ENCODE measurements at regions not wholly inside any gene's neighbourhood (a gene's known extent, or its start where the extent isn't known, plus 50 kb on each side); places are given as distances from the start of the nearest gene placed in this dataset.

- TF ChIP-seq CTCF (conservative IDR thresholded peaks at IDR 0.05; ENCODE audit: low read depth, low read length) (no peak), EZH2 (IDR thresholded peaks at IDR 0.05; ENCODE audit: borderline replicate concordance, low read depth, low read length, poor library complexity, severe bottlenecking) (no peak)
These were observed 1238.0 kb downstream of the PCDH17 start for GRCh38 chr13:58869566-58869965.

All from A673 (cell line).